Choroid plexus epithelial cell (primary cell): ENCODE measurements at regions not wholly inside any gene's neighbourhood (a gene's known extent, or its start where the extent isn't known, plus 50 kb on each side); places are given as distances from the start of the nearest gene placed in this dataset.
"Not testable (repeated sequence)": the region's sequence is repeated elsewhere in the genome, so short reads cannot be mapped to it uniquely, and the experiment has no call there.

Experiments used
- DNase-seq: peaks from one replicate; pipeline ENCODE4 v3.0.0-alpha.2; 2010; ENCODE audit warnings: low read depth
- H3K4me3 ChIP-seq: 2 replicates; pipeline ENCODE4 v1.5.1; 2011; ENCODE audit warnings: low read depth, mild to moderate bottlenecking, control low read depth, low read length, moderate library complexity
- CTCF ChIP-seq: conservative IDR thresholded peaks from 2 replicates; pipeline ENCODE4 v1.5.1; 2011; ENCODE audit warnings: low read depth, mild to moderate bottlenecking, control low read depth, inconsistent platforms, low read length, moderate library complexity

- TF ChIP-seq CTCF: no peak
- no peak for DNase-seq
- H3K4me3 ChIP-seq: no peak overlapping the region
Measured at GRCh38 chr18:66395671-66396218, 208.1 kb downstream of the CDH19 start.

- no peak for TF ChIP-seq CTCF
- DNase-seq: no peak
- H3K4me3 ChIP-seq: no peak overlapping the region
Measured at GRCh38 chr18:66393463-66393862, 210.4 kb downstream of the CDH19 start.

GRCh38 chr18:66377291-66377690, 226.6 kb downstream of the CDH19 start:
- no peak overlapping the region for H3K4me3 ChIP-seq
- DNase-seq: no peak
- TF ChIP-seq CTCF: no peak

- DNase-seq, H3K4me3 ChIP-seq: not testable (repeated sequence)
Measured at GRCh38 chr18:66375391-66375790, 228.5 kb downstream of the CDH19 start.

GRCh38 chr18:66346833-66347588, 256.9 kb downstream of the CDH19 start:
- DNase-seq: no peak
- TF ChIP-seq CTCF: no peak
- H3K4me3 ChIP-seq: no peak overlapping the region

GRCh38 chr18:66344227-66344626, 259.7 kb downstream of the CDH19 start:
- TF ChIP-seq CTCF: no peak
- no peak for DNase-seq
- no peak overlapping the region for H3K4me3 ChIP-seq

GRCh38 chr18:66342577-66342976, 261.3 kb downstream of the CDH19 start:
- H3K4me3 ChIP-seq: no peak overlapping the region
- DNase-seq: no peak
- TF ChIP-seq CTCF: no peak
